ENCODE measurements at regions not wholly inside any gene's neighbourhood (a gene's known extent, or its start where the extent isn't known, plus 50 kb on each side); places are given as distances from the start of the nearest gene placed in this dataset.

DNA sequence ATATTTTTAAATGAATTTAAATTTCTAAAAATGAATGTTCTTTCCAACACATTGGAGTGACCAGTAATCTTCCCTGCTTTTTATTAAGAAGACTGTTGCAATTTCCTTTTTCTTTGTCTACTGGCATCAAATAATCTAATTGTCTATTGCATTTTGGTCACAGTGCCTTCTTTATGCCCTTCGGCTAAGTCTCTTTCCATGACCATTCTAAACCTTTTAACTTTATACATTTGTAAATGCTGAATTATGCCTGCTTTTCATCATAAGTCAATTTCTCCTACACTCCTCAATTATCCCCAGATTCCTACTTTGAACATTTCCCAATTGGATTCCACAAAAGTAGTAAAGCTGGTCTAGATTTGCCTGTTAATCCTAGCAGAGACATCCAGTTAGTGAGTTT lies 69.1 kb upstream of the HSF2 start:
- TF ChIP-seq, protein P1, sequence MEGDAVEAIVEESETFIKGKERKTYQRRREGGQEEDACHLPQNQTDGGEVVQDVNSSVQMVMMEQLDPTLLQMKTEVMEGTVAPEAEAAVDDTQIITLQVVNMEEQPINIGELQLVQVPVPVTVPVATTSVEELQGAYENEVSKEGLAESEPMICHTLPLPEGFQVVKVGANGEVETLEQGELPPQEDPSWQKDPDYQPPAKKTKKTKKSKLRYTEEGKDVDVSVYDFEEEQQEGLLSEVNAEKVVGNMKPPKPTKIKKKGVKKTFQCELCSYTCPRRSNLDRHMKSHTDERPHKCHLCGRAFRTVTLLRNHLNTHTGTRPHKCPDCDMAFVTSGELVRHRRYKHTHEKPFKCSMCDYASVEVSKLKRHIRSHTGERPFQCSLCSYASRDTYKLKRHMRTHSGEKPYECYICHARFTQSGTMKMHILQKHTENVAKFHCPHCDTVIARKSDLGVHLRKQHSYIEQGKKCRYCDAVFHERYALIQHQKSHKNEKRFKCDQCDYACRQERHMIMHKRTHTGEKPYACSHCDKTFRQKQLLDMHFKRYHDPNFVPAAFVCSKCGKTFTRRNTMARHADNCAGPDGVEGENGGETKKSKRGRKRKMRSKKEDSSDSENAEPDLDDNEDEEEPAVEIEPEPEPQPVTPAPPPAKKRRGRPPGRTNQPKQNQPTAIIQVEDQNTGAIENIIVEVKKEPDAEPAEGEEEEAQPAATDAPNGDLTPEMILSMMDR (IDR thresholded peaks at IDR 0.05), result no peak
- no peak for TF ChIP-seq POLR2AphosphoS5 (IDR thresholded peaks at IDR 0.05)
- no peak for TF ChIP-seq EP300 (IDR thresholded peaks at IDR 0.05)
